PC-9 (cell line): ENCODE measurements at regions not wholly inside any gene's neighbourhood (a gene's known extent, or its start where the extent isn't known, plus 50 kb on each side); places are given as distances from the start of the nearest gene placed in this dataset.

ENCODE experiments used
- CTCF ChIP-seq: fragments of 200-600 bp; sonication (generic); conservative IDR thresholded peaks from 2 replicates; pipeline ENCODE4 v1.6.1; 2017; ENCODE audit warnings: mixed run types, antibody characterized with exemption, mild to moderate bottlenecking, moderate library complexity
- EZH2 ChIP-seq: fragments of 200-600 bp; sonication (generic); IDR thresholded peaks from 2 replicates; pipeline ENCODE4 v1.8.0; 2017; ENCODE audit warnings: antibody characterized with exemption, low read depth

- TF ChIP-seq CTCF (no peak), EZH2 (no peak)
Measured at GRCh38 chr3:68163968-68164367, 509.6 kb upstream of the SUCLG2 start.
